Neural progenitor cell (in vitro differentiated cells): ENCODE measurements at regions not wholly inside any gene's neighbourhood (a gene's known extent, or its start where the extent isn't known, plus 50 kb on each side); places are given as distances from the start of the nearest gene placed in this dataset.

ENCODE experiments used
- DNase-seq: peaks from one replicate; pipeline ENCODE4 v3.0.0-alpha.2; 2016; ENCODE audit warnings: low spot score
- H2AFZ ChIP-seq: fragments of 200-600 bp; sonication (generic); replicated peaks from 2 replicates; pipeline ENCODE4 v1.6.1; 2016; ENCODE audit warnings: antibody characterized with exemption
- H3F3A ChIP-seq: fragments of 200-600 bp; sonication (generic); 2 replicates; pipeline ENCODE4 v1.6.1; 2016; ENCODE audit warnings: antibody characterized with exemption, low read depth
- H3K27ac ChIP-seq: fragments of 200-600 bp; sonication (generic); 2 replicates; pipeline ENCODE4 v1.5.1; 2016; ENCODE audit warnings: mild to moderate bottlenecking
- H3K27me3 ChIP-seq: fragments of 200-600 bp; sonication (generic); 2 replicates; pipeline ENCODE4 v1.6.1; 2016; ENCODE audit warnings: mild to moderate bottlenecking, moderate library complexity
- H3K36me3 ChIP-seq: fragments of 200-600 bp; sonication (generic); 2 replicates; pipeline ENCODE4 v1.5.1; 2016
- H3K4me1 ChIP-seq: fragments of 200-600 bp; sonication (generic); 2 replicates; pipeline ENCODE4 v1.6.1; 2016; ENCODE audit warnings: mixed run types
- H3K4me2 ChIP-seq: fragments of 200-600 bp; sonication (generic); 2 replicates; pipeline ENCODE4 v1.6.1; 2016
- H3K4me3 ChIP-seq: fragments of 200-600 bp; sonication (generic); 2 replicates; pipeline ENCODE4 v1.5.1; 2016
- H3K79me2 ChIP-seq: fragments of 200-600 bp; sonication (generic); 2 replicates; pipeline ENCODE4 v1.6.1; 2016; ENCODE audit warnings: low read depth
- H3K9ac ChIP-seq: fragments of 200-600 bp; sonication (generic); 2 replicates; pipeline ENCODE4 v1.6.1; 2016
- H3K9me3 ChIP-seq: fragments of 200-600 bp; sonication (generic); 2 replicates; pipeline ENCODE4 v1.5.1; 2016; ENCODE audit warnings: low read depth
- H4K20me1 ChIP-seq: fragments of 200-600 bp; sonication (generic); 2 replicates; pipeline ENCODE4 v1.6.1; 2016; ENCODE audit warnings: low read depth
- H3K27ac Mint-ChIP-seq: 3 replicates; pipeline ENCODE4 v1.8.0; 2021; ENCODE audit warnings: mixed read lengths
- H3K27me3 Mint-ChIP-seq: 2 replicates; pipeline ENCODE4 v1.8.0; 2022; ENCODE audit warnings: low read depth, mild to moderate bottlenecking, inconsistent platforms, moderate library complexity, mixed read lengths; ENCODE audit not compliant: insufficient read depth
- H3K36me3 Mint-ChIP-seq: 3 replicates; pipeline ENCODE4 v1.8.0; 2021; ENCODE audit warnings: mixed read lengths
- H3K4me1 Mint-ChIP-seq: 3 replicates; pipeline ENCODE4 v1.8.0; 2021; ENCODE audit warnings: mixed read lengths
- H3K4me3 Mint-ChIP-seq: 3 replicates; pipeline ENCODE4 v1.8.0; 2021; ENCODE audit warnings: mild to moderate bottlenecking, moderate library complexity, mixed read lengths
- H3K9me3 Mint-ChIP-seq: 3 replicates; pipeline ENCODE4 v1.8.0; 2020; ENCODE audit warnings: mixed read lengths
- CTCF ChIP-seq: fragments of 200-600 bp; sonication (generic); IDR thresholded peaks from 2 replicates; pipeline ENCODE4 v1.5.1; 2017; ENCODE audit warnings: antibody characterized with exemption, mild to moderate bottlenecking
- EZH2 ChIP-seq: fragments of 200-600 bp; sonication (generic); IDR thresholded peaks from 2 replicates; pipeline ENCODE4 v1.6.1; 2017; ENCODE audit warnings: antibody characterized with exemption, mild to moderate bottlenecking, moderate library complexity
- EZH2phosphoT487 ChIP-seq: fragments of 200-600 bp; sonication (generic); IDR thresholded peaks from 2 replicates; pipeline ENCODE4 v1.6.1; 2017; ENCODE audit warnings: antibody characterized with exemption

DNA sequence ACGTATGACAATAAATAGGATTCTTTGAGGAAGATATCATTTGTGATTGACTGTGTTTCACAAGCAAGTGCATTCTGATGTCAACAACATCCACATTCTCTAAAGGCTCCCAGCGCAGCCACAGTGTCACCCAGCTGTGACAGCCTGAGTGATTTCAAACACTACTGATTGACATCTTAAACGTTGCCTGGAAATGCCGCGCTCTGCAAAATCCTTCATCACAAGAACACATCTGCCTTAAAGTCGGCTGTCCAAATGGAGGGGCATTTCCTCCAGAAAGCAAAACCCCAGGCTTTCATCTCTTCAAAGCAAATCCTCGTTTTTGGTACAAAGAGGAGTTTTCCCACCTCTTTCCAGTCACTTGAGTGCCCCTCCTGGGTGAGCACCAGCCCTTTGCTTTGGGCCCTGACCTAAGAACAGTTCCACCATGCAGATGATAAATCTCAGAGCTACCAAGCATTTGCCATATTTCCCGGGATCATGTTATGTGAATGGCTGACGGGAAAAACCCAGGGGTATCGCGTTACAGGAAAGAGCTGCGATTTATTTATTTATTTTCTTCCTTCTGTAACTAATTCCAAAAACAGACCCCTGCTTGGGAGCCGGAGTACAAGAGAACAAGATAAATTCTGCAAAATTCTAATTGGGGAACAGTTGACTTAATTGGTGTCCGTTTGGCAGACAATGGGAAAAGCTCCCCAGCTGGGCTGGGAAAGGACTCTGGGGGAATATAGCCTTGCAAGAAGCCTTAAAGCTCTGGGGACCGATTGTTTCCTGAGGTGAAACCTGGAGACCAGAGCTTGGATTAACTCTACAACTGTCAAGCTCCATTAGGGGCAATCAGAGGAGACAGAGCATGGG, 703.8 kb upstream of the NR2F2 start:
- H3F3A ChIP-seq = peaks cover 38% of the 10 kb centered on the region
- H3K4me2 ChIP-seq = peak overlapping the region; percentile 72
- no peak overlapping the region for H2AFZ ChIP-seq
- H4K20me1 ChIP-seq = no peaks in the 10 kb centered on the region
- H3K27me3 Mint-ChIP-seq = peaks cover 4% of the 10 kb centered on the region
- H3K4me3 Mint-ChIP-seq = peak overlapping the region; percentile 36
- TF ChIP-seq CTCF (no peak), EZH2 (no peak), EZH2phosphoT487 (peak; percentile 71)
- no peaks in the 10 kb centered on the region for H3K79me2 ChIP-seq
- peak overlapping the region; percentile 97 for H3K27ac Mint-ChIP-seq
- H3K4me1 Mint-ChIP-seq = peaks cover 30% of the 10 kb centered on the region
- no peaks in the 10 kb centered on the region for H3K27me3 ChIP-seq
- H3K4me3 ChIP-seq = peak overlapping the region; percentile 21
- H3K27ac ChIP-seq = peak overlapping the region; percentile 98
- no peak overlapping the region for H3K9ac ChIP-seq
- peak; percentile 92 for DNase-seq
- H3K36me3 Mint-ChIP-seq = no peaks in the 10 kb centered on the region
- H3K36me3 ChIP-seq = no peaks in the 10 kb centered on the region
- no peaks in the 10 kb centered on the region for H3K9me3 ChIP-seq
- H3K4me1 ChIP-seq = peaks cover 44% of the 10 kb centered on the region
- H3K9me3 Mint-ChIP-seq = peaks cover 20% of the 10 kb centered on the region

- Histone ChIP-seq H3K27ac (no peak overlapping the region), H3K4me2 (no peak overlapping the region), H3K9me3 (no peaks in the 10 kb centered on the region), H3K27me3 (no peaks in the 10 kb centered on the region), H3K79me2 (no peaks in the 10 kb centered on the region), H3F3A (peaks cover 38% of the 10 kb centered on the region), H4K20me1 (no peaks in the 10 kb centered on the region), H3K4me1 (peaks cover 44% of the 10 kb centered on the region), H2AFZ (no peak overlapping the region), H3K4me3 (no peak overlapping the region), H3K9ac (no peak overlapping the region), H3K36me3 (no peaks in the 10 kb centered on the region)
- no peak overlapping the region for H3K4me3 Mint-ChIP-seq
- DNase-seq = no peak
- no peaks in the 10 kb centered on the region for H3K36me3 Mint-ChIP-seq
- peaks cover 30% of the 10 kb centered on the region for H3K4me1 Mint-ChIP-seq
- TF ChIP-seq CTCF (no peak), EZH2phosphoT487 (no peak), EZH2 (no peak)
- H3K9me3 Mint-ChIP-seq = peaks cover 7% of the 10 kb centered on the region
- H3K27me3 Mint-ChIP-seq = peaks cover 2% of the 10 kb centered on the region
- H3K27ac Mint-ChIP-seq = no peak overlapping the region
These were observed 700.9 kb upstream of the NR2F2 start for GRCh38 chr15:95629503-95630168.

DNA sequence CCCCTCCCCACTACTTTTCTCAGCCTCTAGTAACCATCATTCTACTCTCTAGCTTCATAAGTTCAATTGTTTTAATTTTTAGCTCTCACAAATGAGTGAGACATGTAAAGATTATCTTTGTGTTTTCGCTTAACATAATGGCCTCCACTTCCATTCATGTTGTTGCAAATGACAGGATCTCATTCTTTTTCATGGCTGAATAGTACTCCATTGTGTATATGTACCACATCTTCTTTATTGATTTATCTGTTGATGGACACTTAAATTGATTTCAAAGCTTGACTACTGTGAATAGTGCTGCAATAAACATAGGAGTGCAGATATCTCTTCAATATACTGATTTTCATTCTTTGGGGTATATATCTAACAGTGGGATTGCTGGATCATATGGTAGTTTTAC, 699.8 kb upstream of the NR2F2 start:
- H4K20me1 ChIP-seq = no peaks in the 10 kb centered on the region
- Mint-ChIP-seq H3K4me3 (no peak overlapping the region), H3K27me3 (peaks cover 2% of the 10 kb centered on the region), H3K4me1 (peaks cover 21% of the 10 kb centered on the region), H3K27ac (no peak overlapping the region), H3K9me3 (peaks cover 7% of the 10 kb centered on the region), H3K36me3 (no peaks in the 10 kb centered on the region)
- DNase-seq = no peak
- no peaks in the 10 kb centered on the region for H3K9me3 ChIP-seq
- H3K9ac ChIP-seq = no peak overlapping the region
- no peak overlapping the region for H2AFZ ChIP-seq
- no peak overlapping the region for H3K27ac ChIP-seq
- H3K27me3 ChIP-seq = no peaks in the 10 kb centered on the region
- no peak overlapping the region for H3K4me2 ChIP-seq
- no peak for TF ChIP-seq CTCF
- no peak for TF ChIP-seq EZH2
- TF ChIP-seq EZH2phosphoT487 = no peak
- no peaks in the 10 kb centered on the region for H3K36me3 ChIP-seq
- no peaks in the 10 kb centered on the region for H3K79me2 ChIP-seq
- peaks cover 29% of the 10 kb centered on the region for H3F3A ChIP-seq
- peaks cover 34% of the 10 kb centered on the region for H3K4me1 ChIP-seq
- H3K4me3 ChIP-seq = no peak overlapping the region
